ENCODE measurements at regions not wholly inside any gene's neighbourhood (a gene's known extent, or its start where the extent isn't known, plus 50 kb on each side); places are given as distances from the start of the nearest gene placed in this dataset.

DNA sequence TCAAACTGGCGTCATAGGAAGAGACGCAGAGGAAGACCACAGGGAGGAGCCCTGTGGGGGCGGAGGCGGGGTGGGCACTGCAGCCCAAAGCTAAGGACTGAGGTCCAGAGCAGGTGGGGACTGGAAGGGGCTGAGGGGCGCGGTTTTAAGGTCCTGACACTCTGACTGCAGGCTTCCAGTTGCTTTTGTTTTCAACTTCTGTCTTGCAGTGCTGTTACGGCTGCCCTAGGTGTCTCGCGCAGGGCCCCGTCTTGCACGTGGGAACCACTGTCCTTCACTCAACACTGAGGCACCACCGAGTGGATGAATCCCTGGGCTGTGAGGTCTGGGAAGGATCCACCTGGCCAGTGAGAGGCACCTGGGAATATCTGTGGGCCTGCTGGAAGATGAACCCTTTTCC lies 76.0 kb downstream of the TEX29 start (continued):
- TF ChIP-seq, protein P1, sequence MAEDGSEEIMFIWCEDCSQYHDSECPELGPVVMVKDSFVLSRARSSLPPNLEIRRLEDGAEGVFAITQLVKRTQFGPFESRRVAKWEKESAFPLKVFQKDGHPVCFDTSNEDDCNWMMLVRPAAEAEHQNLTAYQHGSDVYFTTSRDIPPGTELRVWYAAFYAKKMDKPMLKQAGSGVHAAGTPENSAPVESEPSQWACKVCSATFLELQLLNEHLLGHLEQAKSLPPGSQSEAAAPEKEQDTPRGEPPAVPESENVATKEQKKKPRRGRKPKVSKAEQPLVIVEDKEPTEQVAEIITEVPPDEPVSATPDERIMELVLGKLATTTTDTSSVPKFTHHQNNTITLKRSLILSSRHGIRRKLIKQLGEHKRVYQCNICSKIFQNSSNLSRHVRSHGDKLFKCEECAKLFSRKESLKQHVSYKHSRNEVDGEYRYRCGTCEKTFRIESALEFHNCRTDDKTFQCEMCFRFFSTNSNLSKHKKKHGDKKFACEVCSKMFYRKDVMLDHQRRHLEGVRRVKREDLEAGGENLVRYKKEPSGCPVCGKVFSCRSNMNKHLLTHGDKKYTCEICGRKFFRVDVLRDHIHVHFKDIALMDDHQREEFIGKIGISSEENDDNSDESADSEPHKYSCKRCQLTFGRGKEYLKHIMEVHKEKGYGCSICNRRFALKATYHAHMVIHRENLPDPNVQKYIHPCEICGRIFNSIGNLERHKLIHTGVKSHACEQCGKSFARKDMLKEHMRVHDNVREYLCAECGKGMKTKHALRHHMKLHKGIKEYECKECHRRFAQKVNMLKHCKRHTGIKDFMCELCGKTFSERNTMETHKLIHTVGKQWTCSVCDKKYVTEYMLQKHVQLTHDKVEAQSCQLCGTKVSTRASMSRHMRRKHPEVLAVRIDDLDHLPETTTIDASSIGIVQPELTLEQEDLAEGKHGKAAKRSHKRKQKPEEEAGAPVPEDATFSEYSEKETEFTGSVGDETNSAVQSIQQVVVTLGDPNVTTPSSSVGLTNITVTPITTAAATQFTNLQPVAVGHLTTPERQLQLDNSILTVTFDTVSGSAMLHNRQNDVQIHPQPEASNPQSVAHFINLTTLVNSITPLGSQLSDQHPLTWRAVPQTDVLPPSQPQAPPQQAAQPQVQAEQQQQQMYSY (CRISPR knock-in tag; IDR thresholded peaks at IDR 0.05) = no peak
- no peak for TF ChIP-seq KAT7 (CRISPR knock-in tag; IDR thresholded peaks at IDR 0.05; ENCODE audit: borderline replicate concordance)

DNA sequence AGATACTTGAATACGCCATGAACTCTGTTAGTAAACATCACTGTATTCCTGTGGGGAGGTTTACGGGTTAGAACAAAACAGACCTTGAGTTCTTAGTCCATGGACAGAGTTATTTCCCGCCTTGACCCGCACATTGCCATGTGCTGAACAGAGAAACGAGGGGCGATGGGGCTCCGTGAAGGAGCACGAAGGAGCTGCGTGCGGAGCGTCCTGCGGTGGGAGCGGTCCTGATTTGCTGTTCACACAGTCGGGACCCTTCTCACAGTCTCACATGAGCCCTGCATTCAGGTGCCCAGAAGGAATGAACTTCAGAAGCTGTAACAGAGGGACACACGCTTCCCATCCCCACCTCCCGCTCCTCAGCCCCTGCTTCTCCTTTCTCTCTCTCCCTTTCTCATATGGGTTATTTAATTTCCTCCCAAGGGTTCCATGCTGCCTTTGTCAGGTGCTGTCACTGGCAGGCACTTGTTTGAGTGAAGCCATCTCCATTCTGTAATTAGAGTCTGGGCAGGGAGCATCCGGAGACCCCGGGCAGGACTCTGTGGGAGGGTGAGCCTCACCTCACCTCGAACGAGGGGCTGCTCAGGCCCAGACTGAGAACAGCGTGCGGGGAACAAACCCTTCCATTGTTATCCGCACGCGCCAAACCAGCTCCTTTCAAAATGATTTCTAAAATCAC lies 76.9 kb downstream of the TEX29 start:
- Mint-ChIP-seq H3K4me1 (no peaks in the 10 kb centered on the region), H3K27ac (no peak overlapping the region), H3K9me3 (peaks cover 17% of the 10 kb centered on the region), H3K27me3 (ENCODE audit: low read depth) (no peaks in the 10 kb centered on the region), H3K4me3 (no peak overlapping the region), H3K36me3 (no peaks in the 10 kb centered on the region)
- TF ChIP-seq JUN (CRISPR knock-in tag; IDR thresholded peaks at IDR 0.05) (no peak), GTF2I (CRISPR knock-in tag; conservative IDR thresholded peaks at IDR 0.05) (no peak), IRF2 (CRISPR knock-in tag; IDR thresholded peaks at IDR 0.05; ENCODE audit: borderline replicate concordance, low read depth) (no peak), ZNF121 (CRISPR knock-in tag; IDR thresholded peaks at IDR 0.05) (no peak), ESRRA (CRISPR knock-in tag; IDR thresholded peaks at IDR 0.05; ENCODE audit: borderline replicate concordance) (no peak), NFYB (CRISPR knock-in tag; conservative IDR thresholded peaks at IDR 0.05; ENCODE audit: low read depth) (no peak), RELA (CRISPR knock-in tag; IDR thresholded peaks at IDR 0.05; ENCODE audit: borderline replicate concordance) (no peak), CREB1 (CRISPR knock-in tag; IDR thresholded peaks at IDR 0.05) (no peak)
- TF ChIP-seq, protein P2, sequence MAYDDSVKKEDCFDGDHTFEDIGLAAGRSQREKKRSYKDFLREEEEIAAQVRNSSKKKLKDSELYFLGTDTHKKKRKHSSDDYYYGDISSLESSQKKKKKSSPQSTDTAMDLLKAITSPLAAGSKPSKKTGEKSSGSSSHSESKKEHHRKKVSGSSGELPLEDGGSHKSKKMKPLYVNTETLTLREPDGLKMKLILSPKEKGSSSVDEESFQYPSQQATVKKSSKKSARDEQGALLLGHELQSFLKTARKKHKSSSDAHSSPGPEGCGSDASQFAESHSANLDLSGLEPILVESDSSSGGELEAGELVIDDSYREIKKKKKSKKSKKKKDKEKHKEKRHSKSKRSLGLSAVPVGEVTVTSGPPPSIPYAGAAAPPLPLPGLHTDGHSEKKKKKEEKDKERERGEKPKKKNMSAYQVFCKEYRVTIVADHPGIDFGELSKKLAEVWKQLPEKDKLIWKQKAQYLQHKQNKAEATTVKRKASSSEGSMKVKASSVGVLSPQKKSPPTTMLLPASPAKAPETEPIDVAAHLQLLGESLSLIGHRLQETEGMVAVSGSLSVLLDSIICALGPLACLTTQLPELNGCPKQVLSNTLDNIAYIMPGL (CRISPR knock-in tag; IDR thresholded peaks at IDR 0.05) = no peak
- TF ChIP-seq, protein P3, sequence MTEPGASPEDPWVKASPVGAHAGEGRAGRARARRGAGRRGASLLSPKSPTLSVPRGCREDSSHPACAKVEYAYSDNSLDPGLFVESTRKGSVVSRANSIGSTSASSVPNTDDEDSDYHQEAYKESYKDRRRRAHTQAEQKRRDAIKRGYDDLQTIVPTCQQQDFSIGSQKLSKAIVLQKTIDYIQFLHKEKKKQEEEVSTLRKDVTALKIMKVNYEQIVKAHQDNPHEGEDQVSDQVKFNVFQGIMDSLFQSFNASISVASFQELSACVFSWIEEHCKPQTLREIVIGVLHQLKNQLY (CRISPR knock-in tag; IDR thresholded peaks at IDR 0.05) = no peak
- TF ChIP-seq, protein P4, sequence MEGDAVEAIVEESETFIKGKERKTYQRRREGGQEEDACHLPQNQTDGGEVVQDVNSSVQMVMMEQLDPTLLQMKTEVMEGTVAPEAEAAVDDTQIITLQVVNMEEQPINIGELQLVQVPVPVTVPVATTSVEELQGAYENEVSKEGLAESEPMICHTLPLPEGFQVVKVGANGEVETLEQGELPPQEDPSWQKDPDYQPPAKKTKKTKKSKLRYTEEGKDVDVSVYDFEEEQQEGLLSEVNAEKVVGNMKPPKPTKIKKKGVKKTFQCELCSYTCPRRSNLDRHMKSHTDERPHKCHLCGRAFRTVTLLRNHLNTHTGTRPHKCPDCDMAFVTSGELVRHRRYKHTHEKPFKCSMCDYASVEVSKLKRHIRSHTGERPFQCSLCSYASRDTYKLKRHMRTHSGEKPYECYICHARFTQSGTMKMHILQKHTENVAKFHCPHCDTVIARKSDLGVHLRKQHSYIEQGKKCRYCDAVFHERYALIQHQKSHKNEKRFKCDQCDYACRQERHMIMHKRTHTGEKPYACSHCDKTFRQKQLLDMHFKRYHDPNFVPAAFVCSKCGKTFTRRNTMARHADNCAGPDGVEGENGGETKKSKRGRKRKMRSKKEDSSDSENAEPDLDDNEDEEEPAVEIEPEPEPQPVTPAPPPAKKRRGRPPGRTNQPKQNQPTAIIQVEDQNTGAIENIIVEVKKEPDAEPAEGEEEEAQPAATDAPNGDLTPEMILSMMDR (IDR thresholded peaks at IDR 0.05) = no peak
- TF ChIP-seq, protein P5, sequence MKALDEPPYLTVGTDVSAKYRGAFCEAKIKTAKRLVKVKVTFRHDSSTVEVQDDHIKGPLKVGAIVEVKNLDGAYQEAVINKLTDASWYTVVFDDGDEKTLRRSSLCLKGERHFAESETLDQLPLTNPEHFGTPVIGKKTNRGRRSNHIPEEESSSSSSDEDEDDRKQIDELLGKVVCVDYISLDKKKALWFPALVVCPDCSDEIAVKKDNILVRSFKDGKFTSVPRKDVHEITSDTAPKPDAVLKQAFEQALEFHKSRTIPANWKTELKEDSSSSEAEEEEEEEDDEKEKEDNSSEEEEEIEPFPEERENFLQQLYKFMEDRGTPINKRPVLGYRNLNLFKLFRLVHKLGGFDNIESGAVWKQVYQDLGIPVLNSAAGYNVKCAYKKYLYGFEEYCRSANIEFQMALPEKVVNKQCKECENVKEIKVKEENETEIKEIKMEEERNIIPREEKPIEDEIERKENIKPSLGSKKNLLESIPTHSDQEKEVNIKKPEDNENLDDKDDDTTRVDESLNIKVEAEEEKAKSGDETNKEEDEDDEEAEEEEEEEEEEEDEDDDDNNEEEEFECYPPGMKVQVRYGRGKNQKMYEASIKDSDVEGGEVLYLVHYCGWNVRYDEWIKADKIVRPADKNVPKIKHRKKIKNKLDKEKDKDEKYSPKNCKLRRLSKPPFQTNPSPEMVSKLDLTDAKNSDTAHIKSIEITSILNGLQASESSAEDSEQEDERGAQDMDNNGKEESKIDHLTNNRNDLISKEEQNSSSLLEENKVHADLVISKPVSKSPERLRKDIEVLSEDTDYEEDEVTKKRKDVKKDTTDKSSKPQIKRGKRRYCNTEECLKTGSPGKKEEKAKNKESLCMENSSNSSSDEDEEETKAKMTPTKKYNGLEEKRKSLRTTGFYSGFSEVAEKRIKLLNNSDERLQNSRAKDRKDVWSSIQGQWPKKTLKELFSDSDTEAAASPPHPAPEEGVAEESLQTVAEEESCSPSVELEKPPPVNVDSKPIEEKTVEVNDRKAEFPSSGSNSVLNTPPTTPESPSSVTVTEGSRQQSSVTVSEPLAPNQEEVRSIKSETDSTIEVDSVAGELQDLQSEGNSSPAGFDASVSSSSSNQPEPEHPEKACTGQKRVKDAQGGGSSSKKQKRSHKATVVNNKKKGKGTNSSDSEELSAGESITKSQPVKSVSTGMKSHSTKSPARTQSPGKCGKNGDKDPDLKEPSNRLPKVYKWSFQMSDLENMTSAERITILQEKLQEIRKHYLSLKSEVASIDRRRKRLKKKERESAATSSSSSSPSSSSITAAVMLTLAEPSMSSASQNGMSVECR (CRISPR knock-in tag; IDR thresholded peaks at IDR 0.05; ENCODE audit: borderline replicate concordance) = no peak
- TF ChIP-seq, protein P6, sequence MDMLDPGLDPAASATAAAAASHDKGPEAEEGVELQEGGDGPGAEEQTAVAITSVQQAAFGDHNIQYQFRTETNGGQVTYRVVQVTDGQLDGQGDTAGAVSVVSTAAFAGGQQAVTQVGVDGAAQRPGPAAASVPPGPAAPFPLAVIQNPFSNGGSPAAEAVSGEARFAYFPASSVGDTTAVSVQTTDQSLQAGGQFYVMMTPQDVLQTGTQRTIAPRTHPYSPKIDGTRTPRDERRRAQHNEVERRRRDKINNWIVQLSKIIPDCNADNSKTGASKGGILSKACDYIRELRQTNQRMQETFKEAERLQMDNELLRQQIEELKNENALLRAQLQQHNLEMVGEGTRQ (CRISPR knock-in tag; IDR thresholded peaks at IDR 0.05) = no peak
- ChIA-PET CTCF (no interaction called here), POLR2A (no interaction called here)
- DNase-seq (ENCODE audit: low spot score) (no peak), ATAC-seq (no peak)

All from WTC11 (cell line).